Right atrium auricular region (tissue), 2 donors: ENCODE measurements at regions not wholly inside any gene's neighbourhood (a gene's known extent, or its start where the extent isn't known, plus 50 kb on each side); places are given as distances from the start of the nearest gene placed in this dataset.
A peak's percentile ranks its signal among the peaks of the same experiment; 100 is the strongest.

ENCODE experiments used
- DNase-seq: peaks from one replicate; pipeline ENCODE4 v3.0.0-alpha.2; 2019; ENCODE audit warnings: low spot score
- H3K27ac ChIP-seq, 2 donors: fragments of 200-600 bp; sonication (generic); 1 replicate in 1 of 2; 2 replicates in 1 of 2; pipeline ENCODE4 v1.5.1; 2016 to 2019
- H3K27me3 ChIP-seq, 2 donors: fragments of 200-600 bp; sonication (generic); one replicate each; pipeline versions ENCODE4 v1.5.1 to v1.6.0; 2017 to 2019
- H3K36me3 ChIP-seq: fragments of 200-600 bp; sonication (generic); one replicate; pipeline ENCODE4 v1.5.1; 2016
- H3K4me1 ChIP-seq, 2 donors: fragments of 200-600 bp; sonication (generic); one replicate each; pipeline versions ENCODE4 v1.5.1 to v1.6.0; 2017 to 2019
- H3K4me3 ChIP-seq, 2 donors: fragments of 200-600 bp; sonication (generic); 1 replicate in 1 of 2; 2 replicates in 1 of 2; pipeline ENCODE4 v1.5.1; 2017 to 2019; ENCODE audit warnings: mild to moderate bottlenecking in 1 of 2, moderate library complexity in 1 of 2
- H3K9me3 ChIP-seq, 2 donors: fragments of 200-600 bp; sonication (generic); one replicate each; pipeline ENCODE4 v1.5.1; 2019
- TF ChIP-seq, protein P1 (sequence below), 2 donors: fragments of 200-600 bp; sonication (generic); IDR thresholded peaks; one replicate each; pipeline ENCODE4 v1.5.1; 2019; ENCODE audit warnings: antibody characterized with exemption in 2 of 2

DNA sequence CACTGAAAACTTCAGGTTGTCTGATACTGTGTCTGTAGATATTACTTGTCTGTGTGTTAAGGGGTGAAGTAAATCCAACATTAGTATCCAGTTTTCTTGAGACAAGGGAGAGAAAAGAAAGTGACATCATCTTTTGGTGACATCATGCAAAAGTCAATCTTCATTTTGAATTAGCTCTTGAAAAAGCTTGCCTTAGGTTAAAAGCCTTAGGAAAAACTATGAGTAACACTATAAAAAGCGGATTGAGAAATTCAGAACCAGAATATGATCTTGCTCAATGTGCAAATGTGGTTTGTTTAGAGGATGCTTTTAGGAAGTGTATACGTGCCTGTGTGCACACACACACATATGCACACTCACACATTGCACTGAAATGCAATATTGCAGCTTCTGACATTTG lies 345.8 kb upstream of the CASK start:
- no peaks in the 10 kb centered on the region for H3K9me3 ChIP-seq
- no peak overlapping the region for H3K4me3 ChIP-seq
- no peak overlapping the region for H3K27ac ChIP-seq
- TF ChIP-seq, protein P1, sequence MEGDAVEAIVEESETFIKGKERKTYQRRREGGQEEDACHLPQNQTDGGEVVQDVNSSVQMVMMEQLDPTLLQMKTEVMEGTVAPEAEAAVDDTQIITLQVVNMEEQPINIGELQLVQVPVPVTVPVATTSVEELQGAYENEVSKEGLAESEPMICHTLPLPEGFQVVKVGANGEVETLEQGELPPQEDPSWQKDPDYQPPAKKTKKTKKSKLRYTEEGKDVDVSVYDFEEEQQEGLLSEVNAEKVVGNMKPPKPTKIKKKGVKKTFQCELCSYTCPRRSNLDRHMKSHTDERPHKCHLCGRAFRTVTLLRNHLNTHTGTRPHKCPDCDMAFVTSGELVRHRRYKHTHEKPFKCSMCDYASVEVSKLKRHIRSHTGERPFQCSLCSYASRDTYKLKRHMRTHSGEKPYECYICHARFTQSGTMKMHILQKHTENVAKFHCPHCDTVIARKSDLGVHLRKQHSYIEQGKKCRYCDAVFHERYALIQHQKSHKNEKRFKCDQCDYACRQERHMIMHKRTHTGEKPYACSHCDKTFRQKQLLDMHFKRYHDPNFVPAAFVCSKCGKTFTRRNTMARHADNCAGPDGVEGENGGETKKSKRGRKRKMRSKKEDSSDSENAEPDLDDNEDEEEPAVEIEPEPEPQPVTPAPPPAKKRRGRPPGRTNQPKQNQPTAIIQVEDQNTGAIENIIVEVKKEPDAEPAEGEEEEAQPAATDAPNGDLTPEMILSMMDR (IDR thresholded peaks at IDR 0.05): no peak
- DNase-seq: no peak
- no peaks in the 10 kb centered on the region for H3K4me1 ChIP-seq
- H3K36me3 ChIP-seq: no peaks in the 10 kb centered on the region
- H3K27me3 ChIP-seq: no peaks in the 10 kb centered on the region

DNA sequence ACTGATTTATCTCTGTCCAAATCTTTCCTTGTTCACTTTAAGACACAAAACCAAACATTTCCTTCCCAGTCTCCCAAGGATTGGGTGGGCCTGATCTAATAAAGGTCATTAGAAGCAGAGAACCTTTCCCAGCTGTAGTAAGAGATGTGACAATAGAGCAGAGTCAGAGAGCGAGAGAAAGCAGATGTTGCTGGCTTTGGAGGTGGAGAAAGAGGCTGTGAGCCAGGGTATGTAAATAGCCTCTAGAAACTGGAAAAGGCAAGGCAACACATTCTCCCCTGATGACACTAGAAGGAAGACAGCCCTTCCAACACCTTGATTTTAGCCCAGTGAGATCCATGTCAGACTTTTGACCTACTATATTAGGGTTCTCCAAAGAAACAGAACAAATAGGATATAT lies 337.5 kb upstream of the CASK start:
- no peaks in the 10 kb centered on the region for H3K9me3 ChIP-seq
- H3K27ac ChIP-seq: no peak overlapping the region
- H3K4me1 ChIP-seq: no peaks in the 10 kb centered on the region
- H3K4me3 ChIP-seq: no peak overlapping the region
- TF ChIP-seq, protein P1 (IDR thresholded peaks at IDR 0.05): no peak
- H3K27me3 ChIP-seq: no peaks in the 10 kb centered on the region
- no peak for DNase-seq
- no peaks in the 10 kb centered on the region for H3K36me3 ChIP-seq

DNA sequence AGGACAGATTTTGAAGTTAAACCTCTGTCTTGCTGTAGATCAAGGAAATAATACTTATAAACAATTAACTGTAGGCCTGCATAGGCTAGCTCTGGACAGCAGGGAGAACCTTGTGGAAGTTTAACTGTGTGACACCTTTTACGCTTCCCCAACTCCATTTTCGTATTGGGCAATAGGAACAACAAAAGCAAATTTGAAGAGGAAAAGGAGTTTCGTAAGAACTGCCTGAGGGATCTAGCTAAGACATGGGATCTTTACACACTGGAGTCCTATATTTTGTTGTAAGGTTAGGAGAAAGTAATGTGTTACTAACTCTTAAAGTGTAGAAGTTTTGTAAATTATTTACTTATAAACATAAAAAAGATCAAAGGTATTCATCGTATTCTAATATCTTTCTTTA lies 324.9 kb upstream of the CASK start:
- no peak overlapping the region for H3K27ac ChIP-seq
- no peaks in the 10 kb centered on the region for H3K36me3 ChIP-seq
- no peaks in the 10 kb centered on the region for H3K27me3 ChIP-seq
- TF ChIP-seq, protein P1 (IDR thresholded peaks at IDR 0.05): no peak
- H3K9me3 ChIP-seq: no peaks in the 10 kb centered on the region
- no peaks in the 10 kb centered on the region for H3K4me1 ChIP-seq
- H3K4me3 ChIP-seq: no peak overlapping the region
- no peak for DNase-seq

DNA sequence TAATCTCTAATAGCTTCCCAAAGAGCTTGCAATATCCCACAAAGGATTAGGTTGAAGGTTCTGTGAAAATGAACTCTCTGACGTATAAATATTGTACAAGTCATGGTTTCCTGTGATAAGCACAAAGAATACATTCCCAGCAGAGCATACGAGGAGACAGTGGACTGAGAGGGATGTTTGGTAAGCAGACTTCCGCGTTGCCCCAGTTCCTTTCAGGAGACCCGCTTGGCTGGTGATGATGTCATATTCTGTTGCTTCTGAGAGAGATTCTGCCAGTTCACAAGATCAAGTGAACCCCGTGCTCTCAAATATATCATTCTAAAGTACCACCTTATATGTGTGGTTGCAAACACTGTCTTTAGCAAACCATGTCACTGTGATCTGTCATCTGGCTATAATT lies 323.9 kb upstream of the CASK start:
- no peaks in the 10 kb centered on the region for H3K27me3 ChIP-seq
- H3K36me3 ChIP-seq: no peaks in the 10 kb centered on the region
- TF ChIP-seq, protein P1 (IDR thresholded peaks at IDR 0.05): no peak
- H3K4me1 ChIP-seq: no peaks in the 10 kb centered on the region
- DNase-seq: no peak
- H3K4me3 ChIP-seq: peak overlapping the region in 1 of 2 donors; percentile 25
- H3K27ac ChIP-seq: no peak overlapping the region
- no peaks in the 10 kb centered on the region for H3K9me3 ChIP-seq

DNA sequence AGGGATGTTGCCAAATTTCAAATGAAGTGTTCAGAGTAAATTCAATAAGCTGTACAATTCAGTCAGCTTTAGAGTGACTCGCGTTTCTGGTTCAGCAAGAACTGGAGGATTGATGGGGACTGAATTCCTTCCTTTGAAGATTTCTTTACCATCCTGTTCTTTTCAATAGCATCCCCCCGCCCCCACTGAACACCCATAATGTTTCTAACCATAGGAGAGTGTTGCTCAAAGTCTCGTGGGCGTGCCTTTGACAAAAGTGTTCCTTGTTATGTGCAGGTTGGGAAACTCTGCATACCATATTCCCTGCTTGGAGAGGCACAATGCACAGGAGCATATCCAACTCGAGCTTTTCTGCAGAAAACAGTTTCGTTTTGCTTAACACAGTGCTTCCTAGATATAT lies 323.5 kb upstream of the CASK start:
- H3K4me1 ChIP-seq: no peaks in the 10 kb centered on the region
- no peak for DNase-seq
- no peaks in the 10 kb centered on the region for H3K36me3 ChIP-seq
- no peaks in the 10 kb centered on the region for H3K9me3 ChIP-seq
- no peak overlapping the region for H3K27ac ChIP-seq
- no peaks in the 10 kb centered on the region for H3K27me3 ChIP-seq
- peak overlapping the region in 1 of 2 donors; percentile 25 for H3K4me3 ChIP-seq
- TF ChIP-seq, protein P1 (IDR thresholded peaks at IDR 0.05): no peak

DNA sequence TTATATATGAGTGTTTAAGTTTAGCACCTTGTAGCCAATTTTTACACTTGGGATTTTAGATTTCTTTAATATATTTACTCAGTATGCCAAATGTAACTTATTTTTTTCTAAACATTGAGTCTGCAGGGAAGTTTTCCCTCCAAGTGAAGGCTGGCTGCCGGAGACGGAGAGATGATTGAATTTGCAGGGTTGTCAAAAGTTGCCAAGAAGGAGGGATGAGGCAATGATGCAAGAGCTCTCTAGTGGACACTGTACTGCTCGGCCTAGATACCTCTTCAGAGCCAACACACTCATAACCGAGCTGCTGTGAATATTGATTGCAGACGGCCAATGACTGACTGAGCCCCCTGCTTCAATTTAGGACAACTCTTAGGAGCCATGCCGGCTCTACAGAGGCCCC lies 318.6 kb upstream of the CASK start:
- no peaks in the 10 kb centered on the region for H3K27me3 ChIP-seq
- DNase-seq: no peak
- no peaks in the 10 kb centered on the region for H3K4me1 ChIP-seq
- no peaks in the 10 kb centered on the region for H3K9me3 ChIP-seq
- no peak overlapping the region for H3K4me3 ChIP-seq
- H3K27ac ChIP-seq: no peak overlapping the region
- TF ChIP-seq, protein P1 (IDR thresholded peaks at IDR 0.05): no peak
- H3K36me3 ChIP-seq: no peaks in the 10 kb centered on the region
